Type B pancreatic cell (in vitro differentiated cells): ENCODE measurements at regions not wholly inside any gene's neighbourhood (a gene's known extent, or its start where the extent isn't known, plus 50 kb on each side); places are given as distances from the start of the nearest gene placed in this dataset.

Experiments
- DNase-seq: peaks from one replicate; pipeline ENCODE4 v3.0.0; 2021; ENCODE audit warnings: mixed read lengths; ENCODE audit not compliant: unreplicated experiment; ENCODE audit errors: extremely low spot score
- H3K27ac Mint-ChIP-seq: 2 replicates; pipeline ENCODE4 v1.8.0; 2021; ENCODE audit warnings: mild to moderate bottlenecking, mixed read lengths
- H3K27me3 Mint-ChIP-seq: 2 replicates; pipeline ENCODE4 v1.8.0; 2021; ENCODE audit warnings: mixed read lengths
- H3K36me3 Mint-ChIP-seq: 2 replicates; pipeline ENCODE4 v1.8.0; 2021; ENCODE audit warnings: mixed read lengths
- H3K4me1 Mint-ChIP-seq: one replicate; pipeline ENCODE4 v1.8.0; 2021; ENCODE audit warnings: mixed read lengths; ENCODE audit not compliant: unreplicated experiment
- H3K4me3 Mint-ChIP-seq: 2 replicates; pipeline ENCODE4 v1.8.0; 2021; ENCODE audit warnings: mild to moderate bottlenecking, mixed read lengths
- H3K9me3 Mint-ChIP-seq: 2 replicates; pipeline ENCODE4 v1.8.0; 2021; ENCODE audit warnings: mixed read lengths
- CTCF ChIP-seq: fragments of 200-600 bp; sonication (generic); conservative IDR thresholded peaks from 2 replicates; pipeline ENCODE4 v1.5.0; 2021; ENCODE audit warnings: antibody characterized with exemption, mild to moderate bottlenecking

GRCh38 chr1:79737193-79737592 lies 730.7 kb upstream of the ADGRL4 start:
- no peaks in the 10 kb centered on the region for H3K4me1 Mint-ChIP-seq
- H3K9me3 Mint-ChIP-seq = no peaks in the 10 kb centered on the region
- no peak for DNase-seq
- H3K36me3 Mint-ChIP-seq = no peaks in the 10 kb centered on the region
- no peaks in the 10 kb centered on the region for H3K27me3 Mint-ChIP-seq
- H3K4me3 Mint-ChIP-seq = no peak overlapping the region
- no peak overlapping the region for H3K27ac Mint-ChIP-seq
- no peak for TF ChIP-seq CTCF

- no peaks in the 10 kb centered on the region for H3K9me3 Mint-ChIP-seq
- H3K27me3 Mint-ChIP-seq = no peaks in the 10 kb centered on the region
- no peak for TF ChIP-seq CTCF
- H3K4me1 Mint-ChIP-seq = no peaks in the 10 kb centered on the region
- no peak for DNase-seq
- no peak overlapping the region for H3K27ac Mint-ChIP-seq
- no peaks in the 10 kb centered on the region for H3K36me3 Mint-ChIP-seq
- no peak overlapping the region for H3K4me3 Mint-ChIP-seq
These were observed 726.4 kb upstream of the ADGRL4 start for GRCh38 chr1:79732950-79733349.

- no peak for DNase-seq
- no peak overlapping the region for H3K27ac Mint-ChIP-seq
- H3K27me3 Mint-ChIP-seq = no peaks in the 10 kb centered on the region
- H3K36me3 Mint-ChIP-seq = no peaks in the 10 kb centered on the region
- H3K4me3 Mint-ChIP-seq = no peak overlapping the region
- no peaks in the 10 kb centered on the region for H3K4me1 Mint-ChIP-seq
- H3K9me3 Mint-ChIP-seq = no peaks in the 10 kb centered on the region
- no peak for TF ChIP-seq CTCF
These were observed 720.4 kb upstream of the ADGRL4 start for GRCh38 chr1:79726911-79727310.

GRCh38 chr1:79726321-79726720 lies 719.8 kb upstream of the ADGRL4 start:
- Mint-ChIP-seq H3K27me3 (no peaks in the 10 kb centered on the region), H3K4me1 (no peaks in the 10 kb centered on the region), H3K4me3 (no peak overlapping the region), H3K27ac (no peak overlapping the region), H3K36me3 (no peaks in the 10 kb centered on the region), H3K9me3 (no peaks in the 10 kb centered on the region)
- no peak for TF ChIP-seq CTCF
- DNase-seq = no peak

GRCh38 chr1:79716447-79716846 lies 709.9 kb upstream of the ADGRL4 start:
- Mint-ChIP-seq H3K4me3 (no peak overlapping the region), H3K9me3 (peaks cover 5% of the 10 kb centered on the region), H3K27ac (no peak overlapping the region), H3K36me3 (no peaks in the 10 kb centered on the region), H3K4me1 (peaks cover 8% of the 10 kb centered on the region), H3K27me3 (no peaks in the 10 kb centered on the region)
- TF ChIP-seq CTCF = no peak
- DNase-seq = no peak

GRCh38 chr1:79714664-79715063 lies 708.1 kb upstream of the ADGRL4 start:
- Mint-ChIP-seq H3K36me3 (no peaks in the 10 kb centered on the region), H3K4me3 (no peak overlapping the region), H3K27me3 (no peaks in the 10 kb centered on the region), H3K27ac (no peak overlapping the region), H3K9me3 (peaks cover 3% of the 10 kb centered on the region), H3K4me1 (peaks cover 8% of the 10 kb centered on the region)
- no peak for DNase-seq
- TF ChIP-seq CTCF = no peak
